Muscle of back (tissue), 3 donors: ENCODE measurements at regions not wholly inside any gene's neighbourhood (a gene's known extent, or its start where the extent isn't known, plus 50 kb on each side); places are given as distances from the start of the nearest gene placed in this dataset.
A peak's percentile ranks its signal among the peaks of the same experiment; 100 is the strongest.
"Not testable (repeated sequence)": the region's sequence is repeated elsewhere in the genome, so short reads cannot be mapped to it uniquely, and the experiment has no call there.

ENCODE experiments used
- DNase-seq, 3 donors: peaks; one replicate each; pipeline versions ENCODE4 v3.0.0 to v3.0.0-alpha.2; 2013

DNA sequence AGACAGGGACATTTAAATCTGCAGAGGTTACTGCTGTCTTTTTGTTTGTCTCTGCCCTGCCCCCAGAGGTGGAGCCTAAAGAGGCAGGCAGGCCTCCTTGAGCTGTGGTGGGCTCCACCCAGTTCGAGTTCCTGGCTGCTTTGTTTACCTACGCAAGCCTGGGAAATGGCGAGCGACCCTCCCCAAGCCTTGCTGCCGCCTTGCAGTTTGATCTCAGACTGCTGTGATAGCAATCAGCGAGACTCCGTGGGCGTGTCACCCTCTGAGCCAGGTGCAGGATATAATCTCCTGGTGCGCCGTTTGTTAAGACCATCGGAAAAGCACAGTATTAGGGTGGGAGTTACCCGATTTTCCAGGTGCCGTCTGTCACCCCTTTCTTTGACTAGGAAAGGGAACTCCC is 93.3 kb downstream of the ANKRD30BL start:
- DNase-seq: not testable (repeated sequence)

DNA sequence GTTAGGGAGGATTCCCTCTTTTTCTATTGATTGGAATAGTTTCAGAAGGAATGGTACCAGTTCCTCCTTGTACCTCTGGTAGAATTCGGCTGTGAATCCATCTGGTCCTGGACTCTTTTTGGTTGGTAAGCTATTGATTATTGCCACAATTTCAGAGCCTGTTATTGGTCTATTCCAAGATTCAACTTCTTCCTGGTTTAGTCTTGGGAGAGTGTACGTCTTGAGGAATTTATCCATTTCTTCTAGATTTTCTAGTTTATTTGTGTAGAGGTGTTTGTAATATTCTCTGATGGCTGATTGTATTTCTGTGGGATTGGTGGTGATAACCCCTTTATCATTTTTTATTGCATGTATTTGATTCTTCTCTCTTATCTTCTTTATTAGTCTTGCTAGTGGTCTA is 96.4 kb downstream of the ANKRD30BL start:
- DNase-seq: not testable (repeated sequence)

DNA sequence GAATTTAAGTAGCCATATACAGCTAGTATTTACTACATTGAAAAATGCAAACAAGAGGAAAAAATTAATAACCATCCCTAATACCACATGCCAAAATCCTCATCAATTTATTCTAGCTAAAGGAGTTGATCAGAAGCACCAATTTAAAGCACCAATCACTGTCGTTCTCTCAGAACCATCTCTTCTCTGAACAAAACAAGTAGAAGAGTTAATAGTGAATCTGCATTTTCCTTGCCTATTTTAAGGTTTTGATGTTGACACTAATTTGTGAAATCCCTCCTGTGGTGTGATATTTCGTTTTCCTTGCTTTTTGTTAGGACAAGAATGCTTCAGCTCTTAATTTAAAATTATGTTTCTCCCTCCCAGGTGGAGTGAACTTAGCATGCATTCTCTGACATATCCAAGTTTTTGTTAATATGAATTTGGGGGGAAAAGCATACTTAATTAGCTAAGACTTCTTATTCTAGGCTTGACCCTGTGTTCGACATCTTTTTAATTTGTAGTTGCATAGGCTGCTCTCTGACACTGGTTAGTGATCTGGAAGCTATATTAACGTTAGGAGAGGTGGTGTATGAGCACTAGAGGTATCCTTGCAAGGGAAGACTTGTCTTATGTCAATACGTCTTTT is 122.0 kb downstream of the ANKRD30BL start:
- DNase-seq: not testable (repeated sequence)

DNA sequence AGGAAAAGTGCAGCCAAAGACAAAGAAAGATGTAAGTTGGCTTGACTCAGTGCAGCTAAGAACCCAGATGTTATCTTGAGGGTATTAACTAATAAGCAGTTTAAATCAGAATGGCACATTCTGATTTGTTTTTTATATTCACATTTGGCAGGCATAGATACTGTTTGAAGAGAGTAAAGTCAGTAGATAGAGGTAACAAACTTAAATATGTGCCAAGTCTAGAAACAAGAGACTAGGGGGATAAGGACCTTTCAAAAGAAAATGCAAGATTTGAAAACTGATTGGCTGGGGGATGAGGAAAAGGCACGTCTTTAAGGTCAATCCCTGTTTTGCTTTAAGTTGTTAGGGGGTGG is 122.9 kb downstream of the ANKRD30BL start:
- not testable (repeated sequence) for DNase-seq

DNA sequence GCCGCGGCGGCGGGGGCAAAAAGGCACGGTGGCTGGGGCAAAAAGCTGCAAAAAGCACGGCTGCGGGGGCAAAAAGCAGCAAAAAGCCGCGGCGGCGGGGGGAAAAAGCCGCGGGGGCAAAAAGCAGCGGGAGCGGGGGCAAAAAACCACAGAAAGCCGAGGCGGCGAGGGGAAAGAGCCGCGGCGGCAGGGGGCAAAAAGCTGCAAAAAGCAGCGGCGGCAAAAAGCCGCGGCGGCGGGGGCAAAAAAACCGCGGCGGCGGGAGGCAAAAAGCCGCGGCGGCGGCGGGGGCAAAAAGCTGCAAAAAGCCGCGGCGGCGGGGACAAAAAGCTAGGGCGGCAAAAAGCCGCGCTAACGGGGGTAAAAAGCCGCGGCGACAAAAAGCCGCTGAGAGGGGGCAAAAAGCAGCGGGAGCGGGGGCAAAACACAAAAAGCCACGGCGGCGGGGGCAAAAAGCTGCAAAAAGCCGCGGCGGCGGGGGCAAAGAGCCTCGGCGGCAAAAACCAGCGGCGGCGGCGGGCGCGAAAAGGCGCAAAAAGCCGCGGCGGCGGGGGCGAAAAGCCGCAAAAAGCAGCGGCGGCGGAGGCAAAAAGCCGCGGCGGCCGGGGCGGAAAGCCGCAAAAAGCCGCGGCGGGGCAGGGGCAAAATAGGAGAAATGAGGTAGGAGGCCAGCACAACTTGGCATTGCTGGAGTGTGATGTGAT is 123.4 kb downstream of the ANKRD30BL start:
- DNase-seq: peak in 1 of 3 donors; percentile 6

DNA sequence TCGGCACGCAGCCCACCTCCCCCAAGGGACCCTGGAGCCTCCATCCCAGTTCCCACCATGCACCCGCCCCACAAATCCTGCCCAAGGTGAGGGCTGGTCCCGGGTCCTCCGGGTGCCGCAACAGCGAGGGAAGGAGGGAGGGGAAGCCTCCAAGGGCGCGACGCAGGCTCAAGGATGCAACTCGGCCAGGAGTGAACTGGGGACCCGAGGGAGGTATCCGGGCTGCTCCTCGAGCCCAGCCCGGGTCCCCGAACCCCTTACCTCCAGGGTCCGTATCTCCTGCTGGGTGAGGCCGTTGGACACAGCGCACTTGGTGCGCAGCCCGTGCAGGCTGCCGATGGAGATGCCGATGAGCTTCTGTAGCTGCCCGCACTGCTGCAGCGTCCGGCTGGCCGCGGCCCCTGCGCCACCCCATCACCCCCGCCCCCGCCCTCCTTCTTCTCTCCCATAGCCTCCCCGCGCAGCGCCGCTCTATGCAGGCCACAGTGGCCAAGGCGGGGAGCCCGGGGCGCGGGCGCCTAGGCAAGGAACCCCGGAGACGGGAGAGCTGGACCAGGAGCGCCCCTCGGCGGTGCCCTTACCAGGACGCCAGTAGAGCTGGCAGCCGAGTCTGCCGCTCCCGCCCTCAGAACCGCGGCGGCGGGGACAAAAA is 124.1 kb downstream of the ANKRD30BL start:
- DNase-seq: peak in 1 of 3 donors; percentile 14

DNA sequence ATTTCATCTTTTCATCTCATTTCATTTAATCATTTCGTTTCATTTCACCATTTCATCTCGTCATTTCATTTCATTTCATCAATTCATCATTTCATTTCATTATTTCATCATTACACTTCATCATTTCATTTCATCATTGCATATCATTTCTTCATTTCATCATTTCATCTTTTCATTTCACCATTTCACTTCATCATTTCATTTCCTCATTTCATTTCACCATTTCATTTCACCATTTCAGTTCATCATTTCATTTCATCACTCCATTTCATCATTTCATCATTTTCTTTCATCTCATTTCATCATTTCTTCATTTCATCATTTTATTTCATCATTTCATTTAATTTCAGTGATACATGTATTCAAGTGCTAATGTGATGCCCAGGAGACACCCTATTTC is 127.1 kb downstream of the ANKRD30BL start:
- no peak for DNase-seq

DNA sequence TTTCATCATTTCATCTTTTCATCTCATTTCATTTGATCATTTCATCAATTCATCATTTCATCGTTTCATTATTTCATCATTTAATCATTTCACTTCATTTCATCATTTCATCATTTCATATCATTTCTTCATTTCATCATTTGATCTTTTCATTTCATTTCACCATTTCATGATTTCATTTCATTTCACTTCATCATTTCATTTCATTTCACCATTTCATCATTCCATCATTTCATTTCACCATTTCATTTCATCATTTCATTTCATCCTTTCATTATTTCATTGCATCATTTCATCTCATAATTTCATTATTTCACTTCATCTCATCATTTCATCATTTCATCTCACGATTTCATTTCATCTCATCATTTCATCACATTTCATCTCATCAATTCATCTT is 127.8 kb downstream of the ANKRD30BL start:
- no peak for DNase-seq

DNA sequence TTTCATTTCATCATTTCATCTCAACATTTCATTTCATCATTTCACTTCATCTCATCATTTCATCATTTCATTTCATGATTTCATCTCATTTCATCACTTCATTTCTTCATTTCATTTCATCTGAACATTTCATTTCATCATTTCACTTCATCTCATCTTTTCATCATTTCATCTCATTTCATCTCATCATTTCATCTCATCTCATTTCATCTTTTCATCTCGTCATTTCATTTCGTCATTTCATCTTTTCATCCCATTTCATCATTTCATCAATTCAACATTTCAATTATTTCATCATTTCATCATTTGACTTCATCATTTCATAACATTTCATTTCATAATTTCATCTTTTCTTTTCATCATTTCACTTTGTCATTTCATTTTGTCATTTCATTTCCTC is 128.4 kb downstream of the ANKRD30BL start:
- DNase-seq: no peak

DNA sequence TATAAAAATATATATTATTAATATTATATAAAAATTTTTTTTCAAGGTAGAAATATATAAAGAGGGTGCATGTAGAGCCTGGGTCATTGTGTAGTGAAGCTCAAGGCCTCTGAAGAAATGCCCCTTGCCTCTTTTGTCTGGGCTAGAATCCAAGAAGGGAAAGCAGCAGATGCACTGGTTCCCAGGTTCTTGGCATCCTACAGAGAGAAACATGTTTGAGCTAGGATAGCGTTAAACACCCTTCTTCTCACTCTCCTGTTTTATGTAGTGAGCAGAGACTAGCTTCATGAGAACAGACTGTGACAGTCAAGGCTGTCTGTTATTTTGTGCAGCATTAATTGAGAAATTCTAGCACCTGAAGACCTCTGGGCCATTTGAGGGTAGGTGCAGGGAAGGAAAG is 149.7 kb downstream of the ANKRD30BL start:
- not testable (repeated sequence) for DNase-seq

DNA sequence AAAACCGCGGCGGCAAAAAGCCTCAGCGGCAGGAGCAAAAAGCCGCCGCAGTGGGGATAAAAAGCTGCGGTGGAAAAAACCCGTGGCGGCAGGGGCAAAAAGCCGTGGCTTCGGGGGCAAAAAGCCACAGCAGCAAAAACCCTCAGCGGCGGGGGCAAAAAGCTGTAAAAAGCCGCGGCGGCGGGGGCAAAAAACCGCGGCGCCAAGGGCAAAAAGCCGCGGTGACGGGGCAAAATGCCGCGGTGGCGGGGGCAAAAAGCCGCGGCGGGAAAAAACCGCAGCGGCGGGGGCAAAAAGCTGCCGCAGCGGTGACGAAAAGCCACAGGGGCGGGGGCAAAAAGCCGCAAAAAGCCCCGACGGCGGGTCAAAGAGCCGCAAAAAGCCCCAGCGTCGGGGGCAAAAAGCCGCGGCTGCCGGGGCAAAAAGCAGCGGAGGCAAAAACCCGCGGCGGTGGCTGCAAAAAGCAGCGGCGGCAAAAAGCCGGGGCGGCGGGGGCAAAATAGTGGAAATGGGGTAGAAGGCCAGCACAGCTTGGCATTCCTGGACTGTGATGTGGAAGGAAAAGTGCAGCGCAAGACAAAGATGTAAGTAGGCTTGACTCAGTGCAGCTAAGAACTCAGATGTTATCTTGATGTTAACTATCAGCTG is 151.8 kb downstream of the ANKRD30BL start:
- DNase-seq: no peak

DNA sequence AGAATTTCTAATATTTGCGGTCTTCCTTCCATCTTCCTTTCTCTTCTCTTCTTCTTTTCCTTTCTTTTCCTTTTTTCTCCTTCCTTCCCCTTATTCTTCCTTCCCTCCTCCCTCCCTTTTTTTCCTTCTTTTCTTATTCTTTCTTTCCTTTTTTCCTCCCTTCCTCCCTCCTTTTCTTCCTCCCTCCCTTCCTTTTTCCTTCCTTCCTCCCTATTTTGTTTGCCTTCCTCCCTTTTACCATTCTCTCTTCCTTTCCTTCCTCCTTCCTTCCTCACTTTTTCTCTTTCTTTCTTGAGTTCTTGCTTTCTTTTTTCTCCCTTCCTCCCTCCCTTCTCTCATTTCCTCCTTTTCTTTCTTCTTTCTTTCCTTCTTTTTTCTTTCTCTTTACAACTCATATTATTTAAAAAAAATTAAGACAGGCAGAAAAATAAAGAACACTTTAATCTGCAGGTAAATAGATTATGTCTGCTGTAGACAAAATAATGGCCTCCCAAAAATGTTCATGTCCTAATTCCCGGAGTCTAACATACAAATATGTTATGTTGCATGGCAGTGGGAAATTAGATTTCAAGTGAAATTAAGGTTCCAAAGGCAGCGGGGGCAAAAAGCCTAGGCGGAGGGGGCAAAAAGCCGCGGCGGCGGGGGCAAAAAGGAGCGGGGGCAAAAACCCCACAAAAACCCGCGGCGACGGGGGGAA is 152.4 kb downstream of the ANKRD30BL start:
- no peak for DNase-seq

DNA sequence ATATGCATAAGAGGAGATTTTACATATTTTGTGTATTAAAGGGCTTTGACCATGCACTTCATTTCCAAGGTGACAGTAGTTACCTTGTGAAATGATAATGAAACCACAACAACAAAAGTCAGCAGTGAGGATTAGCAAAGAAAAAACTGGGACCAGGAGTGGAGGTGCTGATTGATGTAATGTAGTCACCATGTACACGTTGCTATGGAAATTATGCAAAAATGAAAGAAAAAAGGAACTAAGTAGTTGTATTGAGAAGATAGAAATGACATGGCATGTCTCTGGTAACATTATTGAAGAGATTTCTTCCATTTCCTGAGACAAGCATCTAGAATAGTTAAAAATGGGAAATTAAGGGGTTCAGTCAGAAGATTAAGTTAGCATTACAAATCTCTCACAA is 171.0 kb downstream of the ANKRD30BL start:
- not testable (repeated sequence) for DNase-seq

DNA sequence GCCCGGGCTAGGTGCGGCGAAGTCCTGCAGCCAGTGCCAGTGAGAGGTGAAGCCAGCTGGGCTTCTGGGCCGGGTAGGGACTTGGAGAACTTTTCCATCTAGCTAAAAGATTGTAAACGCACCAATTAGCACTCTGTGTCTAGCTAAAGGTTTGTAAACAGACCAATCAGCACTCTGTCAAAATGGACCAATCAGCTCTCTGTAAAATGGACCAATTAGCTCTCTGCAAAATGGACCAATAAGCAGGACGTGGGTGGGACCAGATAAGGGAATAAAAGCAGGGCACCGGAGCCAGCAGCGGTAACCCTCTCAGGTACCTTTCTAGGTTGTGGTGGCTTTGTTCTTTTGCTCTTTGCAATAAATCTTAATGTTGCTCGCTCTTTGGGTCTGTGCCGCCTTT is 195.1 kb downstream of the ANKRD30BL start:
- DNase-seq: not testable (repeated sequence)

DNA sequence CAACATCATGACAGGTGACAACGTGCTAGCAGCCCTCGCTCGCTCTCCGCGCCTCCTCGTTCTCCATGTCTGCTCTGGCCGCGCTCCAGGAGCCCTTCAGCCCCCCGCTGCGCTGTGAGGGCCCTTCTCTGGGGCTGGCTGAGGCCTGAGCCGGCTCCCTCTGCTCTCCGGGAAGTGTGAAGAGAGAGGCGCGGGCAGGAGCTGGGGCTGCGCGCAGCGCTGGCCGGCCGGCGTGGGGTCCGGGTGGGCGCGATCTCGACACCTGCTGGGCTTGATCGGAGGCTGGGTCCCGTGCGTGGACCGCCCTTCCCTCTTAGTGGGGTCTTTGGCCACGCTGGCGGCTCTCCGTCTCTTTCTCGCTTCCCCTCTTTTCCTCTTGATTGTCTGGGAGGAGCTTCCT is 195.5 kb downstream of the ANKRD30BL start:
- no peak for DNase-seq

DNA sequence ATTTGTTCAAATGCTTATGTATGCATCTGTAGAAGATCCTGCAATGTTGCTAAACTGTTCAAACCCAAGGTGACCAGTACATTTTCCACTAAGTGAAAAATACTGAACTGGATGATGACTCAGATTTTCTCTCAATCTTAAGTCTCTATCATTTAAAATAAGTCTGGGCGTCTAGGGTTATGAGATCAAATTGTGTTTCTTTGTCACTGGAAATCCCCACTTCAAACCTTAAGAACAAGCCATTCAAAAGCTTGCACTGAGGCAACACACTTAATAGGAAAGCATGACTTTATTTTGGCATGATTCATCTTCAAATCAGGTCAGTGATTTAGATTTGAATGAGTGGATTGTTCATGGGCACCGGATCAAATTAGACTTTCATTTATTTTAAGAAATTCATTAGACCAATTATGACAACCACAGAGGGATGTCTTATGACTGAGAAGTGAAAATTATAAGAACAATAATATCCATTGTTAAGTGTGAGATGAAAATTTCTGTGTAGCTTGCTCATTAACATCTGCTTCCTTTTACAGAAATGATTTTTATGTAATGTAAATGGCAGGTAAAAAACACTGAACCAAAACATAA is 203.6 kb downstream of the ANKRD30BL start:
- not testable (repeated sequence) for DNase-seq

DNA sequence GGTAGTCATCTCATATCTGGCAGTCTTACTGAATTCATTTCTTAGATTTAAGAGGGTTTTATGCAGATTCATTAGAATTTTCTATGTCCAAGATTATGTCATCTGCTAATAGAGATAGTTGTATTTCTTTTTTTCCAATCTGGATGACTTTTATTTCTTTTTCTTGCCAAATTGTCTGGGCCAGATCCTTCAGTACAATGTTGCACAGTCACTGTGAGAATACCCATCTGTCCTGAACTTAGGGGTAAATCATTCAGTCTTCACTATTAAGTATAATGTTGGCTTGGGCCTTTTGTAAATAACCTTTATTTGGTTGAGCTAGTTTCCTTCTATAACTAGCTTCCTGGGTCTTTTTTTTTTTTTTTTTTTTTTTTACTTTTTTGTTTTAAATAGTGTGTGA is 213.1 kb downstream of the ANKRD30BL start:
- DNase-seq: not testable (repeated sequence)

DNA sequence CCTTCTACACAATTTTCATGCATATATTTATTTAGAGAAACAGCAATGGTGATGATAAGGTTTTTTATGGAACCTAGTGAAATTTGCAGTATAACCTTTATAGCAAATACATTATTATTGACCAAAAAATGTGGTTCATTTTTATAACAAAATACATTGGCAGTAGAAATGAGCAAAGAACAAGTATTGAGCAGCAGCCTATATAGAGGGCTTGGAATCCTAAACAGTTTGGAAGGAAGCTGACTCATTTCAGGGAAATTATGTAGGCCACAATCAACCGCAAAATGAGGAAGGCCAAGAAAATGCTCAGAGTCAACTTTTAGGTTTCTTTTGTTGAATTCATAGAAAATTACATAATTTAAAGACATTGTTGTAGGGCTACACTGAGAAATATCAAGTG is 238.5 kb downstream of the ANKRD30BL start:
- peak in 1 of 3 donors; percentile 1 for DNase-seq

DNA sequence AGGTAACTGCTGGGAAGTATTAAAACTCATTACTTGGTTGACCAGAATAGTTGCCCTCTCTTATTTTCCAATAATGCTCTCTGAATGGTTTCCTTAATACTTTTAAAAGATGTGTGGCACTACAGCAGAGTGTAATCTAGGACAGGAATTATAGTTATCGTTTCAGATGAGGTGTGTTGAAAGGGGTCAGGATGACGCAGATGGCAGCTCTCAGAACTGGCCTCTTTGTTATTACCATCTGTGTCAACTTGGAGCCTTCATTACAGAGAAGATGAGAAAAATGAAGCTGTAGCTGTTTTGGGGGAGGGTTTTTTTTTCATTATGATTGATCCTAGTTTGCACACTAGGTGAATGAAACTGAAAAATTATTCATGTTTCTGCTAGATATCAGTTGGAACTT is 238.9 kb downstream of the ANKRD30BL start:
- not testable (repeated sequence) for DNase-seq
